NCI-H82 (cell line): ENCODE measurements at regions not wholly inside any gene's neighbourhood (a gene's known extent, or its start where the extent isn't known, plus 50 kb on each side); places are given as distances from the start of the nearest gene placed in this dataset.
"Not testable (repeated sequence)": the region's sequence is repeated elsewhere in the genome, so short reads cannot be mapped to it uniquely, and the experiment has no call there.

Experiments
- DNase-seq: peaks from one replicate; lab custom pipeline; 2025; lab: John Stamatoyannopoulos, UW

DNA sequence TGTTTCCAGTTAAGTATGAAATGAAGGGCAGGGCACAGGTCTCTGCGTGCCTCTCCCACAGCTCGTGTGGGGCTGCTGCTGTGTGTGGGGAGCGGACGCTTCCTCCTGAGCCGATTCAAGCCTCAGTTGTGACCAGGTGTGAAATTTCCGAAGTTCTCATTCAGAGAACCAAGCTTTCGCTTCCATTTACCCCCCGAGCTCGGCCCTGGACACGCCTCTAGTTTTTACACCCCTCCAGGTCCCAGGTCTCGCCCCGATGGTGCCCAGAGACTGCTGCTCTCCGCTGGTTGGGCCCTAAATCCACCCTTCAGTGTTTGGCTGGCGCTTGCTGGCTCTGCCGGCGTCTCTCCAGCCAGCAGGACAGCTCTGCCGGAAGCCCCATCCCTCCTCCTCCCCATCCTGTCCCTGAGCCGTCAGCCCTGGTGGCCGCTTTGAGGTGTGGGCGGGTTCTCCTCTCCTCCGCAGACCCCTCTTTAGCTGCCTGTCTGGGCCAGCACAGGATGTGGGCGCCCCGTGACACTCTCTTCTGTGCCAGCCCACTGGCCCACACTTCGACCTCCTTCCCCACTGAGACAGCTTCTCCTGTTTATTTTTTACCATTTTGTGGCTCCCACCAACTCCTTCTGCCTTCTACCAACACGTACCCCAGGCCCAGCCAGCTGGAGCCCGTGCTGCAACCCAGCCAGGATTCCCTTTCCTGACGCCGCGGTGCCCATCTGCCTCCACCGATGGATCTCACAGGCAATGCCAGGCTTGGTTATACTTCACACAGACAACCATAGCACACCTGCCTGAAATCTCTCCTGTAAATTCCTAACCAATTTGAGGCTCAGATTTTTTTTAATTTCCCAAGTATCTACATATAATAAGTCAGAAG lies 142.8 kb downstream of the DLL1 start:
- no peak for DNase-seq

DNA sequence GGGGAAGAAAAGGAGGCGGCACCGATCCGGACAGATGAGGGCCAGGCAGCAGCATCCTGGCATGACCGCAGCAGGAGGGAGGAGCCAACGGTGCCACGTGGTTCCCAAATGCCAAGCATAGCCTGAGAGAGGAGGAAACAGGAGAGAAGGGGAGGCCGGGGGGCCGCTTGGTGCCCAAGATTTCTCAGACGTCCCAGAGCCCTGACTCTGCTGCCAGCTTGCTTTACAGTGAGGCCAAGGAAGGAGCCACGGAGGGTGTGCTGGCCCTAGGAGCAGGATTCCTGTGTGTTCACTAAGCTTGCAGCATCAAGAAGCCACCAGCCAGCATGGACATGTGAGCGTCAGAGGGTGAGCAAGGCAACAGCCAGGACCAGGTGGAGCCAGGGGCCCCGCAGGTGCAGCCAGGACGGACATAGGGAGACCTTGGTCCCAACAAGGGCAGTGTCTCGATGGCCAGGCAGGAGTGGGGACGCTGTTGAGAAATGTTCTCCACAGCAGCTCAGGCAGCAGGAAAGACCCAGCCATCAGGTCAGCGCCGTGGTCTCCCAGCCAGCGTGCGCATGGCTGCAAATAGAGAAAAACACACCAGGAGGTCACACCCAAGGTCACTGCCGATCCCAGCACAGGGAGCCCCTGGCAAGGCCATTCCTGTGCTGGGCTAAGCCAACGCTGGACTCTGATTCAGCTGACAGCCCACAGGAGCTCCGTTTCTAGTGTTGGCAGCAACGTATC lies 143.7 kb downstream of the DLL1 start:
- DNase-seq, result no peak

- DNase-seq, result no peak
These were observed 144.2 kb downstream of the DLL1 start for GRCh38 chr6:170146640-170147039.

- DNase-seq, result not testable (repeated sequence)
These were observed 144.7 kb downstream of the DLL1 start for GRCh38 chr6:170146131-170146530.

DNA sequence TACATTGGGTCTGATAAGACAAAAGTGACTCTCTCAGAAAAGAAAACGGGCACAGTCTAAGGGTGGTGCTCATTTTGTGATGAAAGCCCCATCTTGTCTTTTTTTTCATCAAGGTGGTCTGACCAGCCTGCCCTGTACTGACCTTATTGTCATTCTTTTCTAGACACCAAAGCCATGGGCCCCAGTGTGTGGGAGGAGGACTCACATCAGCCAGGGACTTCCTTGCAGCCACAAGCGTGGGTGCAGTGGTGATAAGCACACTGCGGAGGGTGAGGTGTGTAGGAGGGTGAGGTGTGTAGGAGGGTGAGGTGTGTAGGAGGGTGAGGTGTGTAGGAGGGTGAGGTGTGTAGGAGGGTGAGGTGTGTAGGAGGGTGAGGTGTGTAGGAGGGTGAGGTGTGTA lies 145.2 kb downstream of the DLL1 start:
- not testable (repeated sequence) for DNase-seq

- DNase-seq, result no peak
These were observed 145.6 kb downstream of the DLL1 start for GRCh38 chr6:170145272-170145592.

DNA sequence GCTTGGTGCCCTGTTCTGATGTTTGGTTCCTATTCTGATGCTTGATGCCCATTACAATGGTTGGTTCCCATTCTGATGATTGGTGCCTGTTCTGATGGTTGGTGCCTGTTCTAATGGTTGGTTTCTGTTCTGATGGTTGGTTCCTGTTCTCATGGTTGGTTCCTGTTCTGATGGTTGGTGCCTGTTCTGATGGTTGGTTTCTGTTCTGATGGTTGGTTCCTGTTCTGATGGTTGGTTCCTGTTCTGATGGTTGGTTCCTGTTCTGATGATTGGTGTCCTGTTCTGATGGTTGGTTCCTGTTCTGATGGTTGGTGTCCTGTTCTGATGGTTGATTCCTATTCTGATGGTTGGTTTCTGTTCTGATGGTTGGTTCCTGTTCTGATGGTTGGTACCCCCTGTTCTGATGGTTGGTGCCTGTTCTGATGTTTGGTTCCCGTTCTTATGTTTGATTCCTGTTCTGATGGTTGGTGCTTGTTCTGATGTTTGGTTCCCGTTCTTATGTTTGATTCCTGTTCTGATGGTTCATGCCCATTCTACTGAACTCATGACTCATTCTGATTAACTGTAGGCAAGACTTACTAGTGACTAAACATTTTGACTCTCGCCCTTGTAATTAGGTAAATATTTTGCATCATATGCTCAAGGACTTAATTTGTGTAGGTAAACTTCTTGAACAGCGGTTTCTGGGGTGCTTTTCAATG lies 146.2 kb downstream of the DLL1 start:
- no peak for DNase-seq

- DNase-seq, result no peak
These were observed 147.3 kb downstream of the DLL1 start for GRCh38 chr6:170143401-170144150.

GRCh38 chr6:170142559-170142958 lies 148.3 kb downstream of the DLL1 start:
- DNase-seq, result no peak

- not testable (repeated sequence) for DNase-seq
These were observed 149.8 kb downstream of the DLL1 start for GRCh38 chr6:170141061-170141460.

DNA sequence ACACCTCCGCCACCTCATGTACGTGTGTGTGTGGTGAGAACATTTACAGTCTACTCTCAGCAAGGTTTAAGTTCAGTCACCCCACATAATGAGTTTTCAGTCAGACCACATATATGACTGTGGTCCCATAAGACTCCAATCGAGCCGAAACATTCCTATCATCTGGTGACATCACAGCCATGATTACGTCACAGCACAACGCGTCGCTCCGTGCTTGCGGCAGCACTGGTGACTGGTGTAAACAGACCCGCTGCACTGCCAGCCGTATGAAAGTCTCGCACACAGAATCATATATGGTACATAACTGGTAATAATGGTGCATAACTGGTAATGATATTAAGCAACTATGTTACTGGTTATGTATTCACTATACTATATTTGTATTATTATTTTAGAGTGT lies 150.7 kb downstream of the DLL1 start:
- DNase-seq, result no peak

DNA sequence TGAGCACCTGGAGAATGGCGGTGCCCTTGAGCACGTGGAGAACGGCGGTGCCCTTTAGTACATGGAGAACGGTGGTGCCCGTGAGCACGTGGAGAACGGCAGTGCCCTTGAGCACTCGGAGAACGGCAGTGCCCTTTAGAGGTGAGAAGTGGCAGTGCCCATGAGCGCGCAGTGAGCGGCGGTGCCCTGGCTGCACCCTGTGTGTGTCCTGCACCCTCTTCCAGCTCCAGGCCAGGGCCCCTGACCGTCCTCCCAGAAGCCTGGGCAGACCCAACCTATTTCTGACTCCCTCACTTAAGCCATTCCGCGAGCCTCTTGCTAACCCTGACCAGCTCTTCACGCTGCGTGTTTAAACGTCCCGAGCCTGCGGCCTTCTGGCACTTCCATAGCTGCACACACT lies 151.3 kb downstream of the DLL1 start:
- no peak for DNase-seq

DNA sequence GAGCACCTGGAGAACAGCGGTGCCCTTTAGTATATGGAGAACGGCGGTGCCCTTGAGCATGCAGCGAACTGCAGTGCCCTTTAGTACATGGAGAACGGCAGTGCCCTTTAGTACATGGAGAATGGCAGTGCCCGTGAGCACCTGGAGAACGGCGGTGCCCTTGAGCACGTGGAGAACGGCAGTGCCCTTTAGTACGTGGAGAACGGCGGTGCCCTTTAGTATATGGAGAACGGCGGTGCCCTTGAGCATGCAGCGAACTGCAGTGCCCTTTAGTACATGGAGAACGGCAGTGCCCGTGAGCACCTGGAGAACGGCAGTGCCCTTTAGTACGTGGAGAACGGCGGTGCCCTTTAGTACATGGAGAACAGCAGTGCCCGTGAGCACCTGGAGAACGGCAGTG lies 151.8 kb downstream of the DLL1 start:
- not testable (repeated sequence) for DNase-seq

DNA sequence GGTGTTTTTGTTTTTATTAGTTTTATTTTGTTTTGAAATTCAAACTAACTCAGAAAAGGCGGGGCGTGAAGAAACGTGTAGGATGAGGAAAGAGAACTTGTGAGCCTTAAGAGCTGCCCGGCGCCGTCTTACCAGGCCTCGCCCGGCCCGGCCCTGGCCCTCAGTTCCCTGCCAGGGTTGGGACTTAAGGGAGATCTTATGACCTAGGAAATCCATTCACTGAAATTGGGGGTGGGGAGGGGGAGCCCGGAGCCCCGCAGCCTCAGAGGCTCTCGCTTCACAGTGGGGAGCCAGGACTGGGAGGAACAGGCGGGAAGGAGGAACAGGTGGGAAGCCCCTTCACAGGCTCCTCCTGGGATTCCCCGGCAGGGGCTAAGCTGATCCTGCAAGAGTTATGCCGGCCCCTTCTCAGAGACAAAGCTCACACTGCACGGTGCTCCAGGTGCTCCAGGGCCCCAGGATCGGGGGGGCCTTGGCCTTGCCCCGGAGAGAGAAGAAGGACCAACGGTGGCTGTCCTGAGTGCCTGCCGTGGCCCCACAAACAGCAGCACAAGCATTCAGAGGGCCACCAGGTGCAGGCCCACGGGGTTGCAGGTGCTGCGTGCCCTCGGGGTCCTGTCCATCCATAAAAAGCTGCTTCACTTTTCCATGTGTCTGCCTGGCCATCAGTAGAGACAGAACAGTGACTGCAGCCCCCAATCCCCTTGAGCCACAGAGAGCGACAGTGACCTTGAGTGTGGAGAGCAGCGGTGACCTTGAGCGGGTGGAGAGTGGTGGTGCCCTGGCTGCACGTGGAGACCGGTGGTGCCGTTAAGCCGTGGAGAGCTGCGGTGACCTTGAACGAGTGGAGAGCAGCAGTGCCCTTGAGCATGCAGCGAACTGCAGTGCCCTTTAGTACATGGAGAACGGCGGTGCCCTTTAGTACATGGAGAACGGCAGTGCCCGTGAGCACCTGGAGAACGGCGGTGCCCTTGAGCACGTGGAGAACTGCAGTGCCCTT lies 152.7 kb downstream of the DLL1 start:
- DNase-seq, result no peak

DNA sequence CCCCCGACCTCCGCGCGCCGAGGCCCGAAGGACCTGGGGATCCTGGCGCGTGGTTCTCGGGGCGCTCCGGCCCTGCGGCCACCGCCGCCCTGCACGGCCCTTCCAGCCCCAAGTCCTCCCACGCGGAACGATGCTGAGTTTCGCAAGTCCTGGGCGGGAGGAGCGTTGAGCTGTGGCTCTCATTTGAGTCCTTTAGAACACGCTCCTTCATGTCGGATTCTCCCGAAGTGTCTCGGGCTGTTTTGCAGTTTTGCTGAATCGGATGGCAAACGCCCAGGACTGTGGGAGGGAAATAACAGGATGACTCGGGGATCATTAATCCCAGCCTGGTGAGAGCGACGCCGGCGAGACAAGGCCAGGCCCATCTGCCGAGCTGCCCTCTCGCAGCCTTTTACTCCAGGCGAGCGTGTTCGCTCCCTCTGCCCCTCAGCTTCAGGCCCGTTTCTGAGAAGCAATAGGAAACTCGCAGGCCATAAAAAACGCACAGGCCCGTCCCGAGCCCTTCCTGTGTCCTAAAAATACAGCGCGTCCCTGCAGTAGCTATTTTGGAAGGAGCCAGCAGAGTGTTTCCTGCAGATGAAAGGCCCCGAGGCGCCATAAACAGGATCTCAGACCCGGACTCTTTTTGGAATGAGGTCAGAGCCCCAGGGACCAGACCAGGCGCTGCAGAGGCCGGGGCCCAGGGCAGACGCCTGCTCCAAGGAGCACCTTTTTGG lies 153.5 kb downstream of the DLL1 start:
- DNase-seq, result no peak

DNA sequence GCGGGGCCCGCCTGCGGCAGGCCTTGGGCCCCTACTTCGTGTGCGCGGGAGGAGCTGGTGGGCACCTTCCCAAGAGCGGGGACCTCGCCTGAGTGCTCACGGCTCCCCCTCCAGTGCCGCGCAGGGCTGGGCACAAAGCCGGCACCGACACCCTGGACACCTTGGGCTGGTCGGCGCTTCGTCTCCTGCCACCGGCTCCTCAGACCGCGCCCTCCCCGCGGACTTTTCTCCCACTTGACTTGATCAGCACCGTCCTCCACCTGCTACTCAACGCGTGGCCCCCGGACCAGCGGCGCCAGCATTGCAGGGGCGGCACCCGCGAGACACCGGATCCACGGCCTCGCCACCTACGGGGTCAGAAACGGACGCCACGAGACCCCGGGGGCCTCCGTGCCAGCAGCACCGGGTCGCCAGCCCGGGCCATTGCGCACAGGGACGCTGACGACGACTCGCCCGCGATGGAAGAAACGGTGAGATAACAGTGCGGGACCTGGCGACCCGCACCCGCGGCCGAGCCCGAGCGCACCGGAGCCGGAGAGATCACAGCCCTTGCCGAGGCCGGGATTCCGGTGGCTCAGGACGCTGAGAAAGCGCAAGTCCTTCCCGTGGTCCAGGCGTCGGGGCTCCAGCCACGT lies 154.2 kb downstream of the DLL1 start:
- DNase-seq, result no peak

GRCh38 chr6:170135821-170136471 lies 154.9 kb downstream of the DLL1 start:
- DNase-seq, result no peak

DNA sequence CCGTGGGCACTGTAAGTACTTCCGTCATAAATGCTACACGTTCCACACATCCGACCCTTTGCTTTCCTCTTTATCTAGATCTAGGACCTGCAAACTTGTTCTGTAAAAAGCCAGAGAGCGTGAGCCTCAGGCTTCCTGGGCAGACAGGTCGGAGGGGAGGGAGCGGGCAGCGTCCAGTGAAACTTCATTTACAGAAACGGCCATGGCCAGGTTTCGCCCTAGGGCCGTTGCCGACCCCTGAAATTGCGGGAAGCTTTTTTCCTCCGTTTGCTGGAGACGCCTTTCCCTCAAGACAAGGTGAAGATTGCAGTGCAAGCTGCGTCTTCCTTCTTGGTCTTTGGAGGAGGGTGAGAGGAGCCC lies 155.4 kb downstream of the DLL1 start:
- DNase-seq, result no peak
